ENCODE measurements at regions not wholly inside any gene's neighbourhood (a gene's known extent, or its start where the extent isn't known, plus 50 kb on each side); places are given as distances from the start of the nearest gene placed in this dataset.
"Not testable (repeated sequence)": the region's sequence is repeated elsewhere in the genome, so short reads cannot be mapped to it uniquely, and the experiment has no call there.

DNA sequence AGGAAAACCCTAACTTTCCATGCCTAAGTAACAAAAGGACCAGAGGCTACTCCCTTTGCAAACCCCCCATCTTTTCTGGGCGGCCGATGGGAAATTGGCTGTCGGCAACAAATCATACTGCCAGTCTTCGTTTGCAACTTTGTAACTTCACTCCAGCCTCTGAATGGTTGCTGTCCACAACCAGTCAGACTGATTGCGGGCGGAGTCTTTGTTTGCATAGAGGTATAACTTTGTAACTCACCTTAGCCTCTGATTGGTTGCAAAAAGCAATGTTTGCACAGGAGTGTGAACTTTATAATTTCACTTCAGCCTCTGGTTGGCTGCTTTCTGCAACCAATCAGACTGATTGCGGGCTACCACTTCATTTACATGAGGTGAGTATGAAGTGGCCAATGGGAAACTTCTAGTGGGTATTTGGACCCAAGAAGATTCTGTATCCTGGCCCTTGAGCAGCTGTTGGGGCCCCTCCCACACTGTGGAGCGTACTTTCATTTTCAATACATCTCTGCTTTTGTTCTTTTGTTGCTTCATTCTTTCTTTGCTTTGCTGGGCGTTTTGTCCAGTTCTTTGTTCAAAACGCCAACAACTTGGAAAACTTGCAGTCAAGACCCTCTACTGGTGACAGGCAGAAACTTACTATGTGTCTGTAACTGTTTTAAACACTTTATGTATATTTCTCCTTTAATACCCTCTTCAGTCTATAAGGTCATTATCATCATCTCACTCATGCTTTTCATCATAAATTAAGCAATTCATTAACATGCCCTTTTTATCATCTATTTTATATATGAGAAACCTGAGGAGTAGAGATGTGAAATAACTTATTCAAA is 55.8 kb upstream of the PPP1R12A start:
- DNase-seq = not testable (repeated sequence)

DNA sequence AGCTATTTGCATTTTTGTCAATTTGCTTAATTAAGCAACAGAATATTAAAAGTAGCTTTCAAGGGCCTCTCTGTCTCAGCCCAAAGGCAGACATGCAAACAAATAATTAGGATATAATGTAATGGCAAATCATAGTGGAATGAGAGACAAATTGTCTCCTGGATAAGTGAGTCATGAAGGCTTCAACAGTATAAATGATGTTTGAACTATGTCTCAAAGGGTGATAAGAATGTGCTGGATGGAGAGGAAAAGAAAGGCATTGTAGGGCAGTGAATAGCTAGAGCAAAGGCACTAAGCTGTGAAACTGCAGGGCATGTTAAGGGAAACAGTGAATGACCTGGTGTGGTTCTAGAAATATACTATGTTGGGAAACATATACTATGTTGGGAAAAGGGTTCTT is 53.5 kb upstream of the PPP1R12A start:
- no peak for DNase-seq

- no peak for DNase-seq
Observed at GRCh38 chr12:79987731-79988130, 52.8 kb upstream of the PPP1R12A start.

Measured in inflammatory macrophage treated with lipopolysaccharide for 1 hour (primary cell).